NCI-H748 (cell line): ENCODE measurements at regions not wholly inside any gene's neighbourhood (a gene's known extent, or its start where the extent isn't known, plus 50 kb on each side); places are given as distances from the start of the nearest gene placed in this dataset.
"Not testable (repeated sequence)": the region's sequence is repeated elsewhere in the genome, so short reads cannot be mapped to it uniquely, and the experiment has no call there.

ENCODE experiments used
- DNase-seq: peaks from one replicate; lab custom pipeline; 2025; ENCODE audit not compliant: unreplicated experiment; lab: John Stamatoyannopoulos, UW

GRCh38 chr2:200201839-200202238 is 104.7 kb upstream of the SPATS2L start:
- not testable (repeated sequence) for DNase-seq

GRCh38 chr2:200203381-200203827 is 103.1 kb upstream of the SPATS2L start:
- DNase-seq, result no peak

- DNase-seq, result no peak
Measured at GRCh38 chr2:200208041-200208440, 98.5 kb upstream of the SPATS2L start.

- no peak for DNase-seq
Measured at GRCh38 chr2:200209030-200209429, 97.5 kb upstream of the SPATS2L start.

GRCh38 chr2:200211643-200212042 is 94.8 kb upstream of the SPATS2L start:
- peak; percentile 71 for DNase-seq

- no peak for DNase-seq
Measured at GRCh38 chr2:200212862-200213425, 93.5 kb upstream of the SPATS2L start.

GRCh38 chr2:200216310-200216709 is 90.2 kb upstream of the SPATS2L start:
- no peak for DNase-seq

- DNase-seq, result no peak
Measured at GRCh38 chr2:200217320-200217719, 89.2 kb upstream of the SPATS2L start.

- no peak for DNase-seq
Measured at GRCh38 chr2:200218645-200219044, 87.8 kb upstream of the SPATS2L start.

- DNase-seq, result peak; percentile 67
Measured at GRCh38 chr2:200219309-200220113, 87.0 kb upstream of the SPATS2L start.

GRCh38 chr2:200220251-200220650 is 86.2 kb upstream of the SPATS2L start:
- DNase-seq, result no peak

- no peak for DNase-seq
Measured at GRCh38 chr2:200221055-200221955, 85.2 kb upstream of the SPATS2L start.

GRCh38 chr2:200222791-200223190 is 83.7 kb upstream of the SPATS2L start:
- DNase-seq, result no peak

- no peak for DNase-seq
Measured at GRCh38 chr2:200223205-200223784, 83.2 kb upstream of the SPATS2L start.

GRCh38 chr2:200225951-200226350 is 80.5 kb upstream of the SPATS2L start:
- no peak for DNase-seq

- DNase-seq, result no peak
Measured at GRCh38 chr2:200226451-200227426, 79.8 kb upstream of the SPATS2L start.

GRCh38 chr2:200230716-200231115 is 75.8 kb upstream of the SPATS2L start:
- no peak for DNase-seq

GRCh38 chr2:200235533-200235932 is 71.0 kb upstream of the SPATS2L start:
- no peak for DNase-seq

GRCh38 chr2:200239216-200239615 is 67.3 kb upstream of the SPATS2L start:
- no peak for DNase-seq

- DNase-seq, result peak; percentile 17
Measured at GRCh38 chr2:200242570-200242969, 63.9 kb upstream of the SPATS2L start.
